ENCODE measurements at regions not wholly inside any gene's neighbourhood (a gene's known extent, or its start where the extent isn't known, plus 50 kb on each side); places are given as distances from the start of the nearest gene placed in this dataset.

- DNase-seq, result no peak
These were observed 330.0 kb downstream of the DDX10 start for GRCh38 chr11:108994887-108995286.

- DNase-seq, result no peak
These were observed 333.0 kb downstream of the DDX10 start for GRCh38 chr11:108997826-108998225.

- no peak for DNase-seq
These were observed 335.7 kb downstream of the DDX10 start for GRCh38 chr11:109000531-109000930.

- DNase-seq, result no peak
These were observed 336.7 kb downstream of the DDX10 start for GRCh38 chr11:109001585-109001984.

GRCh38 chr11:109012991-109013390 lies 348.1 kb downstream of the DDX10 start:
- no peak for DNase-seq

GRCh38 chr11:109015283-109015682 lies 350.4 kb downstream of the DDX10 start:
- no peak for DNase-seq

GRCh38 chr11:109016724-109017123 lies 351.9 kb downstream of the DDX10 start:
- DNase-seq, result no peak

GRCh38 chr11:109017489-109017888 lies 352.6 kb downstream of the DDX10 start:
- no peak for DNase-seq

- DNase-seq, result no peak
These were observed 353.8 kb downstream of the DDX10 start for GRCh38 chr11:109018639-109019038.

- no peak for DNase-seq
These were observed 354.6 kb downstream of the DDX10 start for GRCh38 chr11:109019342-109019936.

GRCh38 chr11:109023036-109023435 lies 358.2 kb downstream of the DDX10 start:
- no peak for DNase-seq

GRCh38 chr11:109026891-109027489 lies 362.1 kb downstream of the DDX10 start:
- no peak for DNase-seq

GRCh38 chr11:109027851-109028250 lies 363.0 kb downstream of the DDX10 start:
- no peak for DNase-seq

GRCh38 chr11:109029927-109030326 lies 365.1 kb downstream of the DDX10 start:
- no peak for DNase-seq

- DNase-seq, result no peak
These were observed 368.9 kb downstream of the DDX10 start for GRCh38 chr11:109033627-109034338.

- DNase-seq, result no peak
These were observed 369.4 kb downstream of the DDX10 start for GRCh38 chr11:109034339-109034696.

GRCh38 chr11:109035284-109035683 lies 370.4 kb downstream of the DDX10 start:
- DNase-seq, result no peak

- DNase-seq, result no peak
These were observed 371.1 kb downstream of the DDX10 start for GRCh38 chr11:109036011-109036410.

- no peak for DNase-seq
These were observed 373.2 kb downstream of the DDX10 start for GRCh38 chr11:109037856-109038780.

- no peak for DNase-seq
These were observed 374.7 kb downstream of the DDX10 start for GRCh38 chr11:109039611-109040010.

- DNase-seq, result no peak
These were observed 375.4 kb downstream of the DDX10 start for GRCh38 chr11:109040303-109040702.

GRCh38 chr11:109041876-109042275 lies 377.0 kb downstream of the DDX10 start:
- no peak for DNase-seq

GRCh38 chr11:109043315-109043714 lies 378.4 kb downstream of the DDX10 start:
- DNase-seq, result no peak

Measured in DMS79 (cell line).